ENCODE measurements at regions not wholly inside any gene's neighbourhood (a gene's known extent, or its start where the extent isn't known, plus 50 kb on each side); places are given as distances from the start of the nearest gene placed in this dataset.

DNA sequence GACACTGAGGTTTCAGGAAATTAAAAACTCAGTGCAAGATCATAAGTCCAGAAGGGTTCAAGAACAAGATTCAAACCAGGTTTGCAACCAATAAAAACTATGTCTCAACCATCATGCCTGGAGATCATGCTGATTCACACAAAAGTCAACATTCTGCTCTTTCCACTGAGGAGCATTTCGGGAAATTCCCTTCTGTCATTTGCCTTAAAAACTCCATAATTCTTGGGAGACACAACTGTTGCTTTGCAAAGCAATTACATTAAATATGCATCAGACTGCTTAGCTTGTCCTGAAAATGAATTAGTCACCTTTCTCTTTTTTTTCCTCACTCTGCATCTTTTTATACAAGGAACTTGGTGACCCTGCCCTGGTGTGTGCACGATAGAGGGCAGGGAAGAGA lies 275.9 kb upstream of the ZNF462 start:
- TF ChIP-seq TCF4 (CRISPR knock-in tag; IDR thresholded peaks at IDR 0.05; ENCODE audit: borderline replicate concordance): no peak
- TF ChIP-seq, protein P1, sequence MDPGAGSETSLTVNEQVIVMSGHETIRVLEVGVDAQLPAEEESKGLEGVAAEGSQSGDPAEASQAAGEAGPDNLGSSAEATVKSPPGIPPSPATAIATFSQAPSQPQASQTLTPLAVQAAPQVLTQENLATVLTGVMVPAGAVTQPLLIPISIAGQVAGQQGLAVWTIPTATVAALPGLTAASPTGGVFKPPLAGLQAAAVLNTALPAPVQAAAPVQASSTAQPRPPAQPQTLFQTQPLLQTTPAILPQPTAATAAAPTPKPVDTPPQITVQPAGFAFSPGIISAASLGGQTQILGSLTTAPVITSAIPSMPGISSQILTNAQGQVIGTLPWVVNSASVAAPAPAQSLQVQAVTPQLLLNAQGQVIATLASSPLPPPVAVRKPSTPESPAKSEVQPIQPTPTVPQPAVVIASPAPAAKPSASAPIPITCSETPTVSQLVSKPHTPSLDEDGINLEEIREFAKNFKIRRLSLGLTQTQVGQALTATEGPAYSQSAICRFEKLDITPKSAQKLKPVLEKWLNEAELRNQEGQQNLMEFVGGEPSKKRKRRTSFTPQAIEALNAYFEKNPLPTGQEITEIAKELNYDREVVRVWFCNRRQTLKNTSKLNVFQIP (CRISPR knock-in tag; IDR thresholded peaks at IDR 0.05; ENCODE audit: borderline replicate concordance, low read depth): no peak
- TF ChIP-seq ZNF565 (CRISPR knock-in tag; conservative IDR thresholded peaks at IDR 0.05; ENCODE audit: low read depth): no peak
- no peak for ATAC-seq

DNA sequence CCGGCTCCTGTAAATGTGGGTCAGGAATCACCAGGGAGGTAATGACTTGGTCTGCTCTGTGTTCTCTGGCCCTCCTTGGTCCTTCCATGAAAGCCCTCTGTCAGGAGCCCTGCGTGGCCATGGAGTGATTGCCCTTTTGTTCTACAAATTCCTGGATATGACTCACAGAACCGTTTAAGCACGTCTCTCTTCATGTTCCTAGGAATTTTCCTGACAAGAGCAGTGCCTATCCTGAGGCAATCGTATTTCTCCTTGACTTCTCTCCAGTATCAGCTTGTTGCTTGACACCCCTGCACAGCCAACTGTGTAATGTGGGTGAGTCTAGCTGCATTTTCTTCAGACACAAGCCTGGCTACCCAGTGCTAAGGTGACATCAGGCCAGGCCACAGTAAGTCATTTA lies 274.3 kb upstream of the ZNF462 start:
- ATAC-seq: peak; percentile 75
- TF ChIP-seq ISL1 (CRISPR knock-in tag; IDR thresholded peaks at IDR 0.05) (0 out of 2 replicates have a peak, but pooled peaks have one; percentile 17), RARB (CRISPR knock-in tag; IDR thresholded peaks at IDR 0.05) (no peak), CSDC2 (CRISPR knock-in tag; IDR thresholded peaks at IDR 0.05) (no peak)

DNA sequence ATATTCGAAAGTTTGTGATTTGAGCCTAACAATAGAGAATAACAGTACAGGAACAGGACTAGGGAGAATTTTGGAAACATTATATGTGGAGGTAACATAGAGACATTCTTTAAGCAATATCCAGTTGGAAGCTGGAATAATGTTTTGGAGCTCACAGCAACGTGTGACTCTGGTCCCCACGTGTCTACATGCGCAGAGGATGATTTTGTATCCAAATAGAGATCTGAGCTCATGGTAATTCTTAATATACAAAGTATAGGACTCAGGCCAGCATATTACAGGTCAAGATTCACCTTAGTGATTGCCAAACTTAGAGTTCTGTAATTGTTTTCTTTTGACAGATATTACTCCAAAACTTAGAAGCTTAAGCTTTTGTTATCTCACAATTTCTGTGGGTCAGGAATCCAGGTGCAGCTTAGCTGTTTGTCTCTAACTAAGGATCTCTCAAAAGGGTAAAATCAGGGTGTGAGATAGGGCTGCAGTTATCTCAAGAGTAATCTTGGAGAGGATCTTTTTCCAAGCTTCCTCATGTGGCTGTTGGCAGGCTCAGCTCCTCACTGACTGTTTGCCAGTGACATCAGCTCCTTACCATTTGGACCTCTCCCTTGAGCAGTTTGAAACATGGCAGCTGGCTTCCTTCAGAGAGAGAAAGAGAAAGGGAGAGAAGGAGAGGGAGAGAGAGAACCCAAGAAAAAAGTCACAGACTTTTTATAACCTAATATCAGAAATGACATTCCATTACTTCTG lies 272.0 kb upstream of the ZNF462 start:
- TF ChIP-seq, protein P2, sequence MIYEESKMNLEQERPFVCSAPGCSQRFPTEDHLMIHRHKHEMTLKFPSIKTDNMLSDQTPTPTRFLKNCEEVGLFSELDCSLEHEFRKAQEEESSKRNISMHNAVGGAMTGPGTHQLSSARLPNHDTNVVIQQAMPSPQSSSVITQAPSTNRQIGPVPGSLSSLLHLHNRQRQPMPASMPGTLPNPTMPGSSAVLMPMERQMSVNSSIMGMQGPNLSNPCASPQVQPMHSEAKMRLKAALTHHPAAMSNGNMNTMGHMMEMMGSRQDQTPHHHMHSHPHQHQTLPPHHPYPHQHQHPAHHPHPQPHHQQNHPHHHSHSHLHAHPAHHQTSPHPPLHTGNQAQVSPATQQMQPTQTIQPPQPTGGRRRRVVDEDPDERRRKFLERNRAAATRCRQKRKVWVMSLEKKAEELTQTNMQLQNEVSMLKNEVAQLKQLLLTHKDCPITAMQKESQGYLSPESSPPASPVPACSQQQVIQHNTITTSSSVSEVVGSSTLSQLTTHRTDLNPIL (CRISPR knock-in tag; IDR thresholded peaks at IDR 0.05; ENCODE audit: low read depth): no peak
- TF ChIP-seq BACH2 (CRISPR knock-in tag; IDR thresholded peaks at IDR 0.05; ENCODE audit: borderline replicate concordance): no peak
- TF ChIP-seq, protein P1 (CRISPR knock-in tag; IDR thresholded peaks at IDR 0.05; ENCODE audit: borderline replicate concordance, low read depth): no peak
- no peak for TF ChIP-seq ZFP3 (CRISPR knock-in tag; IDR thresholded peaks at IDR 0.05)
- TF ChIP-seq ZNF8 (CRISPR knock-in tag; IDR thresholded peaks at IDR 0.05): no peak
- no peak for TF ChIP-seq TCF4 (CRISPR knock-in tag; IDR thresholded peaks at IDR 0.05; ENCODE audit: borderline replicate concordance)
- TF ChIP-seq, protein P3, sequence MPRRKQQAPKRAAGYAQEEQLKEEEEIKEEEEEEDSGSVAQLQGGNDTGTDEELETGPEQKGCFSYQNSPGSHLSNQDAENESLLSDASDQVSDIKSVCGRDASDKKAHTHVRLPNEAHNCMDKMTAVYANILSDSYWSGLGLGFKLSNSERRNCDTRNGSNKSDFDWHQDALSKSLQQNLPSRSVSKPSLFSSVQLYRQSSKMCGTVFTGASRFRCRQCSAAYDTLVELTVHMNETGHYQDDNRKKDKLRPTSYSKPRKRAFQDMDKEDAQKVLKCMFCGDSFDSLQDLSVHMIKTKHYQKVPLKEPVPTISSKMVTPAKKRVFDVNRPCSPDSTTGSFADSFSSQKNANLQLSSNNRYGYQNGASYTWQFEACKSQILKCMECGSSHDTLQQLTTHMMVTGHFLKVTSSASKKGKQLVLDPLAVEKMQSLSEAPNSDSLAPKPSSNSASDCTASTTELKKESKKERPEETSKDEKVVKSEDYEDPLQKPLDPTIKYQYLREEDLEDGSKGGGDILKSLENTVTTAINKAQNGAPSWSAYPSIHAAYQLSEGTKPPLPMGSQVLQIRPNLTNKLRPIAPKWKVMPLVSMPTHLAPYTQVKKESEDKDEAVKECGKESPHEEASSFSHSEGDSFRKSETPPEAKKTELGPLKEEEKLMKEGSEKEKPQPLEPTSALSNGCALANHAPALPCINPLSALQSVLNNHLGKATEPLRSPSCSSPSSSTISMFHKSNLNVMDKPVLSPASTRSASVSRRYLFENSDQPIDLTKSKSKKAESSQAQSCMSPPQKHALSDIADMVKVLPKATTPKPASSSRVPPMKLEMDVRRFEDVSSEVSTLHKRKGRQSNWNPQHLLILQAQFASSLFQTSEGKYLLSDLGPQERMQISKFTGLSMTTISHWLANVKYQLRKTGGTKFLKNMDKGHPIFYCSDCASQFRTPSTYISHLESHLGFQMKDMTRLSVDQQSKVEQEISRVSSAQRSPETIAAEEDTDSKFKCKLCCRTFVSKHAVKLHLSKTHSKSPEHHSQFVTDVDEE (CRISPR knock-in tag; IDR thresholded peaks at IDR 0.05): no peak
- no peak for TF ChIP-seq ZFP30 (CRISPR knock-in tag; IDR thresholded peaks at IDR 0.05)
- no peak for TF ChIP-seq OSR1 (CRISPR knock-in tag; IDR thresholded peaks at IDR 0.05)
- TF ChIP-seq, protein P4, sequence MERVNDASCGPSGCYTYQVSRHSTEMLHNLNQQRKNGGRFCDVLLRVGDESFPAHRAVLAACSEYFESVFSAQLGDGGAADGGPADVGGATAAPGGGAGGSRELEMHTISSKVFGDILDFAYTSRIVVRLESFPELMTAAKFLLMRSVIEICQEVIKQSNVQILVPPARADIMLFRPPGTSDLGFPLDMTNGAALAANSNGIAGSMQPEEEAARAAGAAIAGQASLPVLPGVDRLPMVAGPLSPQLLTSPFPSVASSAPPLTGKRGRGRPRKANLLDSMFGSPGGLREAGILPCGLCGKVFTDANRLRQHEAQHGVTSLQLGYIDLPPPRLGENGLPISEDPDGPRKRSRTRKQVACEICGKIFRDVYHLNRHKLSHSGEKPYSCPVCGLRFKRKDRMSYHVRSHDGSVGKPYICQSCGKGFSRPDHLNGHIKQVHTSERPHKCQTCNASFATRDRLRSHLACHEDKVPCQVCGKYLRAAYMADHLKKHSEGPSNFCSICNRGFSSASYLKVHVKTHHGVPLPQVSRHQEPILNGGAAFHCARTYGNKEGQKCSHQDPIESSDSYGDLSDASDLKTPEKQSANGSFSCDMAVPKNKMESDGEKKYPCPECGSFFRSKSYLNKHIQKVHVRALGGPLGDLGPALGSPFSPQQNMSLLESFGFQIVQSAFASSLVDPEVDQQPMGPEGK (CRISPR knock-in tag; IDR thresholded peaks at IDR 0.05; ENCODE audit: borderline replicate concordance): no peak
- no peak for TF ChIP-seq TOX (CRISPR knock-in tag; IDR thresholded peaks at IDR 0.05; ENCODE audit: borderline replicate concordance)
- no peak for TF ChIP-seq ZNF565 (CRISPR knock-in tag; conservative IDR thresholded peaks at IDR 0.05; ENCODE audit: low read depth)
- no peak for TF ChIP-seq CSDC2 (CRISPR knock-in tag; IDR thresholded peaks at IDR 0.05)
- TF ChIP-seq ZC3H10 (CRISPR knock-in tag; IDR thresholded peaks at IDR 0.05): no peak
- TF ChIP-seq SNAI2 (CRISPR knock-in tag; IDR thresholded peaks at IDR 0.05): no peak
- no peak for TF ChIP-seq PPARA (CRISPR knock-in tag; IDR thresholded peaks at IDR 0.05; ENCODE audit: borderline replicate concordance)
- no peak for TF ChIP-seq RARB (CRISPR knock-in tag; IDR thresholded peaks at IDR 0.05)
- ATAC-seq: no peak

DNA sequence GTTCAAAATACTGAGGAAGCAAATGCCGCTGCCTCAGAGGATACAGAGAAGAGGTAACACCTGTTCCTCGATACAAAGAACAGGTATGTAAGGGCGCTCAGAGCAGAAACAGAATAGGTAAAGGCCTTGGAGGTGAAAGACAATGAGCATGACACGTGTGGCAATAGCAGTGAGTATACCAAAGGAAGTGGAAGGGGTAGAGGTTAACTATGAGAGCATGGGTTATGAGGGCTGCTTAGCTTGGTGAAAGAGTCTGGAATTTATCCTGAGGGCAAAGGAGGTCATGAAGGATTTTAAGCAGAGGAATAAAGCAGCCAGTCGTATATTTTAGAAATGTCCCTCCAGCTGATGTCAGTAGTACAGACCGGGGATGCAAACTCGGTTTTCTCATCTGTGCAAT lies 269.8 kb upstream of the ZNF462 start:
- ATAC-seq: no peak
- TF ChIP-seq ISL1 (CRISPR knock-in tag; IDR thresholded peaks at IDR 0.05): no peak
- TF ChIP-seq, protein P2 (CRISPR knock-in tag; IDR thresholded peaks at IDR 0.05; ENCODE audit: low read depth): no peak
- TF ChIP-seq, protein P4 (CRISPR knock-in tag; IDR thresholded peaks at IDR 0.05; ENCODE audit: borderline replicate concordance): no peak
- no peak for TF ChIP-seq ARNTL (CRISPR knock-in tag; IDR thresholded peaks at IDR 0.05; ENCODE audit: borderline replicate concordance, low read depth)
- TF ChIP-seq ZFP30 (CRISPR knock-in tag; IDR thresholded peaks at IDR 0.05): no peak
- TF ChIP-seq TCF4 (CRISPR knock-in tag; IDR thresholded peaks at IDR 0.05; ENCODE audit: borderline replicate concordance): no peak
- TF ChIP-seq TOX (CRISPR knock-in tag; IDR thresholded peaks at IDR 0.05; ENCODE audit: borderline replicate concordance): no peak
- no peak for TF ChIP-seq ZC3H10 (CRISPR knock-in tag; IDR thresholded peaks at IDR 0.05)
- TF ChIP-seq ZNF70 (CRISPR knock-in tag; IDR thresholded peaks at IDR 0.05): no peak
